ENCODE measurements at regions not wholly inside any gene's neighbourhood (a gene's known extent, or its start where the extent isn't known, plus 50 kb on each side); places are given as distances from the start of the nearest gene placed in this dataset.

DNA sequence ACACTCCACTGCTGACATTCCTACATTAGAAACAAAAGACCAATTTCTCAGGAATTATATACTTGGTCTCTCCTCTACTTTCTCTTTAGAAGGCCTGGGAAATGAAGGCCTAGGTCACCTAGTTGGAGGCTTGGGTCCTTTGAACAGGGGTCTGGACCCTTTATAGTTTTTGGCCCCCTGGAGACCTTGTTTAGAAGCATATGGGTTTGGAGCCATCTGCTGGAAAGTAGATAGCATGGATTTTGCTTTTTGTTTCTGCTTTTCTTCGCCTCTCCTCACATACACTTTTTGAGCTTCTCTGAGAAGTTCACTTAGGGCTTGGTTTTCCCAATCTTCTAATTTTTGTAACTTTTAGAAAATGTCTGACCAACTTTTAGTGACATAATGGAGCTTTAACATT is 67.1 kb upstream of the CDK20 start:
- peak in 5 of 6 experiments; percentile 41 to 59 (median 47) for TF ChIP-seq CTCF (IDR thresholded peaks at IDR 0.05)
- TF ChIP-seq POLR2A (IDR thresholded peaks at IDR 0.05) = no peak

Data from adrenal gland (tissue), 5 donors.